Mucosa of rectum (tissue), 2 donors: ENCODE measurements at regions not wholly inside any gene's neighbourhood (a gene's known extent, or its start where the extent isn't known, plus 50 kb on each side); places are given as distances from the start of the nearest gene placed in this dataset.

ENCODE experiments used
- H3K27ac ChIP-seq, 2 donors: one replicate each; pipeline ENCODE4 v1.7.0; 2013; ENCODE audit warnings: inconsistent platforms in 2 of 2, low read depth in 2 of 2, low read length in 2 of 2
- H3K27me3 ChIP-seq, 2 donors: one replicate each; pipeline ENCODE4 v1.7.0; 2013; ENCODE audit warnings: low read length in 2 of 2; ENCODE audit not compliant: control insufficient read depth in 2 of 2, insufficient read depth in 2 of 2
- H3K36me3 ChIP-seq, 2 donors: one replicate each; pipeline ENCODE4 v1.7.0; 2013; ENCODE audit warnings: low read length in 2 of 2; ENCODE audit not compliant: control insufficient read depth in 2 of 2, insufficient read depth in 2 of 2
- H3K4me1 ChIP-seq, 2 donors: one replicate each; pipeline ENCODE4 v1.7.0; 2013; ENCODE audit warnings: low read length in 2 of 2, mild to moderate bottlenecking in 1 of 2; ENCODE audit not compliant: control insufficient read depth in 2 of 2, insufficient read depth in 2 of 2
- H3K4me3 ChIP-seq, 2 donors: one replicate each; pipeline ENCODE4 v1.7.0; 2013; ENCODE audit warnings: low read length in 2 of 2
- H3K9ac ChIP-seq, 2 donors: one replicate each; pipeline ENCODE4 v1.7.0; 2013; ENCODE audit warnings: low read length in 2 of 2, low read depth in 1 of 2, mild to moderate bottlenecking in 1 of 2
- H3K9me3 ChIP-seq, 2 donors: one replicate each; pipeline ENCODE4 v1.7.0; 2013; ENCODE audit warnings: low read length in 2 of 2; ENCODE audit not compliant: control insufficient read depth in 2 of 2
- donor health status: healthy.
- donor health status: Normal muscosa, but diverticular disease.

DNA sequence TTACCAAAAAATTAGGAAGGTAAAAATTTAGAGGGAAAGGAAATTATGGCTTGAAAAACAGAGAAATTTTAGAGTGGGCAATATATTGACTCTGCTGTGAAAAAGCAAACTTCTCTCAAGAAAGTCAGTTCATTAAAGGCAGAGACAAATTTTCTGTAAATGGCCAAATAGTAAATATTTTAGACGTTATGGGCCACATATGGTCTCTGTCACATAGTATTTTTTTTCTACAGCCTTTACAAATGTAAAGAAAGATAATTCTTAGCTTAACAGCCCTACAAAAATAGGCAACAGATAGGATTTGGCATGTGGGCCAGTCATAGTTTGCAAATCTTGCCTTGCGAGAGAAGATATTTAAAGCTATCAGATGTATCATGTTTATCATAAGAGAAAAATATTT lies 1750.4 kb downstream of the SUCLG1 start:
- Histone ChIP-seq H3K9me3 (no peaks in the 10 kb centered on the region), H3K27ac (no peak overlapping the region), H3K27me3 (no peaks in the 10 kb centered on the region), H3K36me3 (no peaks in the 10 kb centered on the region), H3K4me1 (no peaks in the 10 kb centered on the region), H3K4me3 (no peak overlapping the region), H3K9ac (no peak overlapping the region)

- Histone ChIP-seq H3K9ac (no peak overlapping the region), H3K9me3 (no peaks in the 10 kb centered on the region), H3K27me3 (no peaks in the 10 kb centered on the region), H3K27ac (no peak overlapping the region), H3K4me3 (no peak overlapping the region), H3K4me1 (no peaks in the 10 kb centered on the region), H3K36me3 (no peaks in the 10 kb centered on the region)
These were observed 1761.8 kb downstream of the SUCLG1 start for GRCh38 chr2:82697231-82697630.

DNA sequence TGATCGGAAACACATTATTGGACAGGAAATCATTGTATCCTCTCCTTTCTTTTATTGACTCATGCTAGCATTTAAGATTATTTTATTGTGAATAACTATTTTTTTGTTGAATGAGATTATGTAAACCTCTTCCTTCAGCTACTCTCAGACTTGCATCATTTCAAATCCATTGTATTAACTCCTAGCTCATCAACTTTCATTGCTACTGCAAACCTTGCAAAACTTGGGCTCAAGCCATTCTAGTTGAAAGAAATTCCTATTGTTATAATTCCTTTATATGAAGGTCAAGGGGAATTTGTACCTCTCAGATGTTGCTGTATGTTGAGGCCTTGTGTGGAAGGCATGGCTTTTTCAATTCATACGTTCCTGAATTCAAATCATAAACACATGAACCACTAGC lies 1764.6 kb downstream of the SUCLG1 start:
- Histone ChIP-seq H3K36me3 (no peaks in the 10 kb centered on the region), H3K4me1 (no peaks in the 10 kb centered on the region), H3K9ac (no peak overlapping the region), H3K9me3 (no peaks in the 10 kb centered on the region), H3K27me3 (no peaks in the 10 kb centered on the region), H3K4me3 (no peak overlapping the region), H3K27ac (no peak overlapping the region)

DNA sequence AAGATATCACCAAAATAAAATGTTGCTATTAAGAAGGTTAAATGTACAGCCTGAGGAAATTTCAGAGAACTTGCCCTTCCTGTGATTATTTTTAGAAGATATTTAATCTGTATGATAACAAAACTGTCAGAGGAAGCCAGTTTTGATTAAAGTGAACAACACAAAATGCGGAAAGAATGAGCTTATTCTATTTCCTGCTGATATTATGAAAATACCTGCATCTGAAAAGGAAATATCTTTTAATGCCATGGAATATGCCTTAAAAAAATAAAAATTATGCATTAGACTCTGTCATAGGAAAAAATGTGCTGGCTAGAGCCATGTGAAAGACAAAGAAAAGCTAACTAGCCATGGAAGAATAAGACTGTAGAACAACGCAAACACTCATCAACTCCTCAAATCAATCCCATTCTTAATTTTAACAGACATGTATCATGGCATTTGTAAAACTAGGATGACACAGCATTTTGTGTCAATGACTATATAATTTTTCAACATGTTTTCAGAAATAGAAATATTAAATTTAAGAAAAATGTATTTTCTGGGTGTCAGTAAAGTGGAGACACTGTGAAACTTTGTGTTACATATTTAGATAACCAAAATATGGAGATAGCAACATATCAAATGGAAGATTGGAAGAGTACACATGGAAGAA lies 1768.2 kb downstream of the SUCLG1 start:
- no peak overlapping the region for H3K27ac ChIP-seq
- no peaks in the 10 kb centered on the region for H3K4me1 ChIP-seq
- no peaks in the 10 kb centered on the region for H3K9me3 ChIP-seq
- H3K27me3 ChIP-seq, result no peaks in the 10 kb centered on the region
- no peak overlapping the region for H3K4me3 ChIP-seq
- H3K36me3 ChIP-seq, result no peaks in the 10 kb centered on the region
- H3K9ac ChIP-seq, result no peak overlapping the region

GRCh38 chr2:82675186-82675585 lies 1783.9 kb downstream of the SUCLG1 start:
- H3K4me3 ChIP-seq, result no peak overlapping the region
- no peak overlapping the region for H3K27ac ChIP-seq
- H3K4me1 ChIP-seq, result no peaks in the 10 kb centered on the region
- no peak overlapping the region for H3K9ac ChIP-seq
- no peaks in the 10 kb centered on the region for H3K27me3 ChIP-seq
- H3K36me3 ChIP-seq, result no peaks in the 10 kb centered on the region
- no peaks in the 10 kb centered on the region for H3K9me3 ChIP-seq

DNA sequence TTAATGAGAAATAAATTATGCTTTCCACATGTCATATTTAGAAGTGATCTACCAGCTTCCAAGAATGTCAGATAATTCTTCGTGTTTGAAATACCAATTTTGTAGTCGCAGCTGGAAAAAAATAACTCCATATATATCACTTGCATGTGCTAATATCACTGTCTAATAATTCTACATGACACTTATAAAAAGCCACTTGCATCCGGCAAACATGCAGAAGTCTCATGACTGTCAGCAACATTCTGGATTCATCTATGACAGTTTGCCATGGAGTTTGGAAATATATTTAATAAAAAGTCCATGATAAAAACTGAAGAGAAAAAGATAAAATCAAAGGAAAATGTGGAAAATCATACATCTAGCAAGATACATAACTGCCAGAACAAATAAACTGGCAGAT lies 1784.4 kb downstream of the SUCLG1 start:
- Histone ChIP-seq H3K27me3 (no peaks in the 10 kb centered on the region), H3K4me3 (no peak overlapping the region), H3K27ac (no peak overlapping the region), H3K9me3 (no peaks in the 10 kb centered on the region), H3K4me1 (no peaks in the 10 kb centered on the region), H3K36me3 (no peaks in the 10 kb centered on the region), H3K9ac (no peak overlapping the region)

DNA sequence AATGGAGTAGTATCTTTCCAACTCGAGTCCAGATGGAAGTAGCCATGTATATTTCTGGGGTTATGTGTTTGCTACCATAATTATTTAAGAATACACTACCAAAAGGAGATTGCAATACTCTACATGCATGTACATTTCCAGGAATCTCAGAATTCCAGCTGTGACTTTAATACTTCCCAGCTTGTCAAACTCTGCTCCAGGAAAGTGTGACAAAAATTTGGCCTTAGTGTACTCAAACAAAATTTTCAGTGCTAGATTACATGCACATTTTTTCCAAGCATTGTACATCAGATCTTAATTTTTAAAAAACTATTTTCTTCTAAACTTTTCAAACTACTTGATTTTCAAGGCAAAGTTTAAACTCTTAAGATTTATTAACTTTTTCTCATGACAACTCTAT lies 1791.6 kb downstream of the SUCLG1 start:
- no peak overlapping the region for H3K9ac ChIP-seq
- no peaks in the 10 kb centered on the region for H3K9me3 ChIP-seq
- no peaks in the 10 kb centered on the region for H3K4me1 ChIP-seq
- H3K4me3 ChIP-seq, result no peak overlapping the region
- H3K36me3 ChIP-seq, result no peaks in the 10 kb centered on the region
- no peak overlapping the region for H3K27ac ChIP-seq
- no peaks in the 10 kb centered on the region for H3K27me3 ChIP-seq

GRCh38 chr2:82665691-82666090 lies 1793.4 kb downstream of the SUCLG1 start:
- Histone ChIP-seq H3K4me3 (no peak overlapping the region), H3K9me3 (no peaks in the 10 kb centered on the region), H3K36me3 (no peaks in the 10 kb centered on the region), H3K4me1 (no peaks in the 10 kb centered on the region), H3K9ac (no peak overlapping the region), H3K27me3 (no peaks in the 10 kb centered on the region), H3K27ac (no peak overlapping the region)

GRCh38 chr2:82657106-82657505 lies 1802.0 kb downstream of the SUCLG1 start:
- H3K27me3 ChIP-seq, result no peaks in the 10 kb centered on the region
- no peak overlapping the region for H3K4me3 ChIP-seq
- no peak overlapping the region for H3K9ac ChIP-seq
- H3K27ac ChIP-seq, result no peak overlapping the region
- H3K36me3 ChIP-seq, result no peaks in the 10 kb centered on the region
- no peaks in the 10 kb centered on the region for H3K4me1 ChIP-seq
- no peaks in the 10 kb centered on the region for H3K9me3 ChIP-seq

- Histone ChIP-seq H3K36me3 (no peaks in the 10 kb centered on the region), H3K4me1 (no peaks in the 10 kb centered on the region), H3K4me3 (no peak overlapping the region), H3K9ac (no peak overlapping the region), H3K27me3 (no peaks in the 10 kb centered on the region), H3K9me3 (no peaks in the 10 kb centered on the region), H3K27ac (no peak overlapping the region)
These were observed 1802.7 kb downstream of the SUCLG1 start for GRCh38 chr2:82656420-82656819.

- Histone ChIP-seq H3K4me1 (no peaks in the 10 kb centered on the region), H3K9me3 (no peaks in the 10 kb centered on the region), H3K4me3 (no peak overlapping the region), H3K9ac (no peak overlapping the region), H3K27me3 (no peaks in the 10 kb centered on the region), H3K27ac (no peak overlapping the region), H3K36me3 (no peaks in the 10 kb centered on the region)
These were observed 1807.0 kb downstream of the SUCLG1 start for GRCh38 chr2:82652117-82652516.
